ENCODE measurements at regions not wholly inside any gene's neighbourhood (a gene's known extent, or its start where the extent isn't known, plus 50 kb on each side); places are given as distances from the start of the nearest gene placed in this dataset.
"Not testable (repeated sequence)": the region's sequence is repeated elsewhere in the genome, so short reads cannot be mapped to it uniquely, and the experiment has no call there.

DNA sequence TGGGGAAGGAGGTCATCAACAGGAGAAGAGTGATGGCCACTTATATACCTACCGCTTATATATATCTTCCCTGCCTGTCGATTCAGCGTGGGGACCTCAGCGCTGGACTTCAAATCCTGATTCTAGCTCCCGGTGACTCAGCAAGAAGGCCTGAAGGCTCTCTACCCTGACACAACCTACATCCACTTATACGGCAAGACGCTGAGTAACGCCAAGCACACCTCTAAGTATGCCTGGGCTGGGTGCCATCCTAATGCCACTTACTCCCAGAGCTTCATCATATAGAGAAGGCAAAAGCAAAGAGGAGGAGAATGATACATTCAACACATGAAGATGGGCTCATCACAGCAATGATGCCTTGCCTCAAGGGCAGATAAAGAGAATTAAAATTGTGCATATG, 198.3 kb downstream of the CHIC2 start:
- no peak for DNase-seq (ENCODE audit: low read depth)

GRCh38 chr4:53865054-53865453, 199.4 kb downstream of the CHIC2 start:
- no peak for DNase-seq (ENCODE audit: low read depth)

DNA sequence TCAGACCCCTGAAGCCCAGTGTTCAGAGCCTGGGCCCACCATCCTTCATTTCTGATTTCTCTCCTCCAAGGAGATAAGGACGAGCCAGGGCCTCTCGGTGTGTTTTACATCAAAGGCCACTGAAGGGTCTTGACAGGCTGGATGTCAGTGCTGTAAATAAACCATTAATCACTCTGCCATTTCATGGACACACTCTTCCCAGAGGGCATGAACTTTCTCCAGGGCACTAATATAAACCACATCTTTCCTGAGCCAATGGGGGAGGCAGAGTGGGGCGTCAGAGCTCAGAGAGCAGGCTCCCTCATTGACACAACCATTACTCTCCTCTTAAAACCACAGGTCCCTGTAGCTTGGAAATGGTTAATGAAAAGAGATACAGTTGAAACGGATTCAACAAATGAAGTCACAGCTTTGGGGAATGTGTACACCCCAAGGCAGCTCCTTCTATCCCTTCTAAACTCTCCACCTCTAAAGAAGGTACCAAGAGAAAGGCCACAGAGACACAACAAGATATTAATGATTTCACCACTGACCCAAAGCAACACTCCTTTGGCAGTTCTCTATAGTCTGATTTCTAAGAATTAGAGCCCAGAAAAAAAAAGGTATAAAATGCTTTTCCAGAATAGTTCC, 200.6 kb downstream of the CHIC2 start:
- DNase-seq (ENCODE audit: low read depth): no peak

DNA sequence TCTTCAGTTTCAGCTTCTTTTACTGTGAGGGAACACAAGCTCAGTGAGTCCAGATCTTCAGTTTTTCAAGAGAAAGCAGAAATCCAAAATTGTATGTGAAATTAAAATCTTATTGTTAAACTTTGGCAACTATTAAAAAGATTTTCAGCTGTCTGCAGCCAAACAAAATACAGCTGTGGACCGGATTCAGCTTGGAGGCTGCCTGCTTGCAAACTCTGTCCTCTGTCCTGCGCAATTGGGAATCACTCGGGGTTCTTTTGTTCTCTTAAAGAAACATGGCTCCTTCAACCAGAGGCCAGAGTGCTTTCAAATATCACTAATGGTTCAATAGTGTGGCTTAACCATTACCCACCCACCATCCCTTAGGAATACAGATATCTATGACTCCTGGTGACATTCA, 201.2 kb downstream of the CHIC2 start:
- DNase-seq (ENCODE audit: low read depth): no peak

GRCh38 chr4:53861856-53862610, 202.4 kb downstream of the CHIC2 start:
- DNase-seq (ENCODE audit: low read depth): no peak

DNA sequence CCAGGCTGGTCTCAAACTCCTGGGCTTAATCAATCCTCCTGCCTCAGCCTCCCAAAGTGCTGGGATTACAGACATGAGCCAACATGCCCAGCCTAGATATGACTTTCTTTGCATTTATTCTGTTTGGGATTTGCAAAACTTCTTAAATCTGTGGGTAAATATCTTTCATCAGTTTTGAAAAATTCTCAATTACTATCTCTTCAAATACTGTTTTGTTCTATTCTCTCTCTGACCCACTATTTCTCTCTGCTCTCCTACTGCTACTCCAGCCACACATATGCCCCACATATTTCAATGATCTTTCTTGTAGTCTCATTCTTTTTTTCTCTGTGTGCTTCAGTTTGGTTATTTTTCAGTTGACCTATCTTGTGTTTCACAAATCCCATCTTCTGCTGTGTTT, 205.1 kb downstream of the CHIC2 start:
- DNase-seq (ENCODE audit: low read depth): no peak

DNA sequence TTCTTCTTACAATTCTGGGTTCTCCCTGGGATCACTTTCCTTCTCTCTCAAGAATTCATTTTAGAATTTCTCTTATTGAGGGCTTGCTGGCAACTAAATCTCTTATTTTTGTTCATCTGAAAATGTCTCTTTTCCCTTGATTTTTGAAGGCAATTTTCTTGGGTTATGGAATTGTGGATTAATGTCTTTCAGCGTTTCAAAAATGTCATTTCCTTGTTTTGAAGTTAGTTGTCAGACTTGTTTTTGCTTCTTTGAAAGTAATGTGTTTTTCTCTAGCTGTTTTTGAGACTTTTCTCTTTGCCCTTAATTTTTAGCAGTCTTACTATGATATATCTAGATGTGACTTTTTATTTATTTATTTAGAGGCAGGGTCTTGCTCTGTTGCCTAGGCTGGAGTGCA, 205.7 kb downstream of the CHIC2 start:
- no peak for DNase-seq (ENCODE audit: low read depth)

- DNase-seq (ENCODE audit: low read depth): no peak
Measured at GRCh38 chr4:53855581-53856250, 208.7 kb downstream of the CHIC2 start.

DNA sequence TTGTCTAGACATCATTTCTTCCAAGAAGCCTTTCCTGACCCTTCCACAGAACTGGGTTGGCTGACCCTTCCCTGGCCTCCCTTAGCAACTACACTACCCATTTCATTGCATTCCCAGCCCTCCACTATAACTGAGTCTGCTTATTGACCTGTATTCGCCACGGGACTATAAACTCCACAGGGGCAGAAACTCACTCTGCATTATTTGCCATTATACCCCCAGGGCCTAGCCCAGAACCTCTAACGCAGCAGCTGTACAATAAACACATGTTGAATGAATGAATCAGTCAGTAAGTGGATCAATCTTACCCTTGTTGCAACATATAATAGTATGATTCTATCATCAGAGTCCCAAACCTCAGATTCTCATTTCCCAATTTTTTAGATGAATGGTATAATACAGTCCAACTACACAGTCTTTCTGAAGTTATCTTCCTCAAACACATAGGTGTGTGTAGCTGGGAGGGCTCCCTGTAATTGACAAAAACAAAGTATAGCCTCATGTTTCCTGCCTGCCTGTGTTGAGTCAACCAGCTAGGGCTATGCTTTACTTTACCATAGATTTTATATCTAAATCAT, 209.3 kb downstream of the CHIC2 start:
- DNase-seq (ENCODE audit: low read depth): no peak

DNA sequence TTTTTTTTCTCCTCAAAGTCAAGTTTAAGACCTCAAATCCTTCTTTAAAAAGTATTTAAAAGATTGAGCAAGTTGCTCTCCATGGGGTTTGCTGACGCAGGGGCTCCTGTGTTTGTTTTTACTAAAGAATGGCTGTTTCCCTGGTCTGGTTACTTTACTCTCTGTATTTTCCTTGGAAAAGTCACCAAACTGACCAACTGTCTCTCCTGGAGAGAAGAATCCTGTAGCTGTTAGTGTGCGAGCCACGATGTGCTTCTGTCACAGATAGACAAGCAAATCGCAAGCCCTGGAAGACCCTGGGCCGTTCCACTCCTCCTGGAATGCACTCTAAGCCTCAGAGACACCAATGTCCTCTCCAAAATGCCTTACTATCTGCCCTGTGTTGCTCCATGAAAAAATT, 212.1 kb downstream of the CHIC2 start:
- DNase-seq (ENCODE audit: low read depth): no peak

DNA sequence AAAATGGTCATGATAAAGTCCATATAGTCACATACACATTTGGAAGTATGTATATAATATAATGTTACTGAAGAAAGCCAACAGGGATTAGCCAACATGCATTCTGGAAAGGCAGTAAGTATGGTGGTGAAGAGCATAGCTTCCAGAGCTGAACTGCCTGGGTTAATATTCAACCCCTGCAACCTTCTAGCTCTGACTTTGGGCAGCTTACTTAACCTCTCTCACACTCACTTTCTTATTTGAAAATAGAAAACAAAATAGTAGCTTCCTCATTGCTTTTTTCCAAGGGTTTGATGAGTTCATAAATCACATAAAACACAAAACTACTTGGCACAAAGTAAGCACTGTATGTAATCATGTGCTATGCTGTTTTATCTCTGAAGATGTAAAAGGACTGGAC, 216.4 kb downstream of the CHIC2 start:
- DNase-seq (ENCODE audit: low read depth): no peak

DNA sequence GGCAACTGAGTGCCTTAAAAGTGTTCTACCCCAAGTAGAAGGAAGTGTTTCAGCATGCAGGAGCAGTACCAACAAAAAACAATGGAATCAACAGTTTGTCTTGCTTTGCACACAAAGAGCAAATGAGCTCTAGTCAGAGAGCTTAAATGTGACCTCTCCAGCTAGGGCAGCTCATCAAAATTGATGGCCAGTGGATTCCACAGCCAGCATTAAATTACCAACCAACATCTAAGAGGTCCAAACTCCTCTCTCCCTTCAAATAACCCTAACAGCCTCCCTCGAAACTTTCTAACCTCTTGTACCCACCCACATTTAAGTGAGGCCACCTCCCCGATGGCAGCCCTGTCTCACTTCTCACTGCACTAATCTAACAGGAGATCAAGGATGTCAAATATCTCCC, 219.9 kb downstream of the CHIC2 start:
- no peak for DNase-seq (ENCODE audit: low read depth)

DNA sequence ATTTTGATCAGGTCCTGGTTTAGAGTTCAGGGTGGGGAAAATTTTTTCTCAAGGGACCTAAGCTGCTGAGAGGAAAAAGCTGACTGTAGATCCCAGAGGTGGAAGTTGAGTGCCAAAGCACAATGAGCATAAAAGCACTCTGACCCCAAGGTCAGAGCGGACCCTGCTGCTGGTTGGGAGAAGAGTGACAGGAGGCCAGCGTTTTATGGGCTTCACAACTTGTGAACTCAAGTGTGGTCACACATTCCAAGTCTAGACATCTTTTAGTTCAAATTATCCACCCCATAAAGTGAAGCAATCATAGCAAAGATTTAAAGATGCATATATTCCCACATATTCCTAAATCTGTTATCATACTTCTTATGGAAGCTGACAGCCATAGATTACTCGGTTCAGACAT, 220.3 kb downstream of the CHIC2 start:
- no peak for DNase-seq (ENCODE audit: low read depth)

DNA sequence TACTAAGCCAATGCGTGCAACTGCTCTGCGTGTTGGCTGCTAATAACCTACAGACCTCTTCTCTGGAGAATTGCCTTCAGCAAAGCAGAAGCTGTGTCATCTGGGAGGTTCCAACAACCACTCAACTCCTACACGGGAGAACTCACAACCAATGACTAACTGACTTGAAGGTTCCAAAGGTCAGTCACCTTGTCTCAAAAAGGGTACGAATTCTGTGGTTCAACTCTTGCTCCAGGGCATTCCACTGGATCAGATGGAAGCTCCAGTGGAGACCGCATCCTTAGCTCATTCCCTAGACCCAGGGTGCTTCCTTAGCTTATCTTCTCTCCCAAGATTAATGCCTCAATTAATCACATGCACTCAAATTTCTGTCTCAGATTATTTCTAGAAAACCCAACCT, 222.7 kb downstream of the CHIC2 start:
- no peak for DNase-seq (ENCODE audit: low read depth)

- DNase-seq (ENCODE audit: low read depth): no peak
Measured at GRCh38 chr4:53840643-53841042, 223.8 kb downstream of the CHIC2 start.

- not testable (repeated sequence) for DNase-seq (ENCODE audit: low read depth)
Measured at GRCh38 chr4:53833302-53834003, 231.0 kb downstream of the CHIC2 start.

DNA sequence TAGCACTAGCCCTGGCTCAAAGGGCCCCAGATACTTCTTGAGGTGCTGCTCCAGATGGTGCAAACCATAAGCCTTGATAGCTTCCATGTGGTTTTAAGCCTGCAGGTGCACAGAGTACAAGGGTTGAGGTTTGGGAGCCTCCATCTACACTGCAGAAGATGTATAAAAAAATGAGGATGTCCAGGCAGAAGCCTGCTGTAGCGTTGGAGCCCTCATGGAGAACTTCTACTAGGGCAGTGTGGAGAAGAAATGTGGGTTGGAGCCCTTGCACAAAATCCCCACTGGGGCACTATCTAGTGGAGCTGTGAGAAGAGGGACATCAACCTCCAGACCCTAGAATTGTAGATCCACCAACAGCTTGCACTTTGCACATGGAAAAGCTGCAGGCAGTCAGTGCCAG, 231.9 kb downstream of the CHIC2 start:
- no peak for DNase-seq (ENCODE audit: low read depth)

DNA sequence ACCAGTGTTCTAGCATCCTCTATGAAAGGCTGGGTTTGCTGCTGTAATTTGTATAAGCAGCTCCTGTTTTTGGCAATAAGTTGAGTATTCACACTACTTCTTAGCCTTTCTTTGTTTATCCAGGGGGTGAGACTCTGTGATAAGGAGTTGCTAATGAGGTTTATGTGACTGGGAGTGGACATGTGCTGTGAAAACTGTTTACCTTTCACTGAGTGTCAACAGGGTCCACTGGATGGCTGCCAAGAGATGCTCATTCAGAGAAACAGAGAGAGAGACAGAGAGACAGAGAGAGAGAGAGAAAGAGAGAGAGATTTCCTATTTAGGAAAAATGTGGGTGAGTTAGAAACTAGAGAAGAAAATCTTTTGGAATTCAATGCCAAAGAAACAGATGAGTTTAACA, 233.9 kb downstream of the CHIC2 start:
- no peak for DNase-seq (ENCODE audit: low read depth)

DNA sequence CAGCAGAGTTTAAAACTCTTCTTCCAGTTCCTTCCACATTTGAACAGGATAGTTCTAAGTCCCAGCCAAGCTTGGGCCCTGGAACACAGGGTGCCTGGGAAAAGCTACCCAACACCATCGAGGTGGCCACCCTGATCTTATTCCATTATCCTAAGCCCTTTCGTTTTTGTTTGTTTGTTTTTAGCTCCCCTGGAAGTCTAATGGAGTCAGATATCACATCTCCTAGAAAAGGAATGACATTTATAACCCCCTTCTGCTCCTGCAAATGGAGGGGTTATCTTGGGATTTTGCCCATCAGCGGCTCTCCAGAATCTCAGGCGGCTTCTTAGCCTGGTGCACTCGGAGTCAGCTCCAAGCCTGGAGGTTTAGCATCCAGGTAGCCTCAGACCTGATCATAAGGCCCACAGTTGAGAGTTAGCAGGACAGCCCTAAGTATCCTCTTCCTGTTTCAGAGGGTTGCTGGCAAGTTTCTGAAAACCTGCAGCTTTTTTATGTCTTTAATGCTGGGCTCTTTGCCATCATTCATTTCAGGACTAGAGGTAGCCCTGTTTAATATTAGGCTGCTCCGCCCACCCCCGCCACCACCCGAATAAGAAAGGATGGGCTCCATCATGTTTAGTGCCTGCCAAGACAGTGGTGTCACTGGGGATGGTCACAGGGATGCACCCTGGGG, 230.0 kb upstream of the LNX1 start:
- no peak for DNase-seq (ENCODE audit: low read depth)

- no peak for DNase-seq (ENCODE audit: low read depth)
Measured at GRCh38 chr4:53818104-53818503, 226.8 kb upstream of the LNX1 start.

DNA sequence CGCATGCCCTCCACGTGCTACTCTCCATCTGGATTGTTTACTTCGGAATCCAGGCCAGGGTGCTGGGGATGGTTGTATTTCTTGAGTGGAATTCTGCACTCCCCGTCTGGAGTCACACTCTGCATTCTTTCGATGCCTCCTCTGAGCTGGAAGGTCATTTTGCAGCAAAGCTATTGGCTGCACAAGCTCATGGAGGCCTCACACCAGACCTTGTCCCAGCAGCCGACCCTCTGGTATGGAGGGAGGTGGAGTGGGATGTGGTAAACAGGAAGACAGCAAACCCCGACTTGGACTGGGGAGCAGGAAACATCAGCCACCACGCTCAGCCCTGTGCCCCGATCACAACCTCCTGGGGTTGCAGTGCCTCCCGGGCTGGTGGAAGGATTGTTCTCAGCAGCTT, 225.3 kb upstream of the LNX1 start:
- no peak for DNase-seq (ENCODE audit: low read depth)

GRCh38 chr4:53815281-53815680, 224.0 kb upstream of the LNX1 start:
- no peak for DNase-seq (ENCODE audit: low read depth)

Measured in stimulated activated CD4-positive, alpha-beta T cell treated with anti-CD3 and anti-CD28 coated beads, Interleukin-2, amount 100 ng/mL, for 4 hours (primary cell).